ENCODE measurements at regions not wholly inside any gene's neighbourhood (a gene's known extent, or its start where the extent isn't known, plus 50 kb on each side); places are given as distances from the start of the nearest gene placed in this dataset.
A peak's percentile ranks its signal among the peaks of the same experiment; 100 is the strongest.

DNA sequence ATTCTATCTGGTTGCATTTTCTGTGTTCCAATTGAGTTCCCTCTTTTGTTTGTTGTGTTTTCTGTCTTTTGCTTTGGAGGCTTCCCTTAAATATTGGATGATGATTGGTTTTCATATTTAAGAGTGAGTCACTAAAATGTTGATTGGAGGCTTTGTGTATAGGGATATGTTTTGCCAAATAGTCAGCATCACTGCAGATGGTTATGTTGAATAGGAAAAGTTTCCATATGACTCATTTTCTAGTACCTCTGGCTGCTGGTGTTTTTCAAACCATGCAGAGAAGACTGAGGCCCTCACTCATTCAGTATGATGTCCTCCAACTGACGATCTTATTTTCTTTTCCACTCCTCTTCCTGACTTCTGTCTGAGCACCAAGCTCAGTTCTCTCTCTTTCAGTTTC, 1290.0 kb downstream of the EFNA5 start:
- Histone ChIP-seq H3K27ac (ENCODE audit: insufficient read depth, low read length) (no peak overlapping the region), H3K4me3 (ENCODE audit: insufficient read depth, low read depth, low read length) (no peak overlapping the region), H3K9ac (ENCODE audit: low read depth, low read length) (no peak overlapping the region), H3K36me3 (ENCODE audit: control insufficient read depth, insufficient read depth, low read length) (no peaks in the 10 kb centered on the region), H2AFZ (replicated peaks; ENCODE audit: low read length, poor library complexity) (peak overlapping the region; percentile 18), H3K9me1 (ENCODE audit: insufficient read depth, low read length) (no peaks in the 10 kb centered on the region), H2BK5ac (ENCODE audit: low read depth, low read length, poor library complexity, severe bottlenecking) (no peak overlapping the region), H4K91ac (ENCODE audit: insufficient read depth, low read depth, low read length) (no peak overlapping the region), H3K18ac (ENCODE audit: low read depth, low read length) (peak overlapping the region; percentile 29; the same call in 1 of the 2 replicates), H3K27me3 (ENCODE audit: control insufficient read depth, insufficient read depth, low read length) (no peaks in the 10 kb centered on the region), H4K8ac (ENCODE audit: low read depth in 2 of 2, low read length in 2 of 2) (0 out of 4 replicates have a peak overlapping the region, but pooled peaks of 1 of the 2 experiments have one; percentile 29), H2BK15ac (ENCODE audit: low read depth, low read length) (no peak overlapping the region; the same call in 2 of the 3 replicates), H4K20me1 (ENCODE audit: insufficient read depth, low read length) (no peaks in the 10 kb centered on the region), H3K23ac (ENCODE audit: low read depth, low read length) (no peak overlapping the region), H2AK9ac (replicated peaks; ENCODE audit: low read depth, low read length, poor library complexity) (no peak overlapping the region), H2AK5ac (ENCODE audit: low read depth, low read length) (no peak overlapping the region), H3K9me3 (ENCODE audit: control insufficient read depth, insufficient read depth, low read length) (no peaks in the 10 kb centered on the region), H3K79me1 (ENCODE audit: low read depth in 1 of 2, low read length in 2 of 2) (no peaks in the 10 kb centered on the region), H3K4me2 (ENCODE audit: low read depth, low read length) (peak overlapping the region; percentile 3; the same call in 1 of the 2 replicates), H3K4ac (ENCODE audit: low read depth, low read length) (no peak overlapping the region), H3K56ac (ENCODE audit: extremely low read depth, insufficient read depth, low read length) (no peak overlapping the region), H3K14ac (replicated peaks; ENCODE audit: low read depth, low read length) (peak overlapping the region; percentile 70), H2BK120ac (ENCODE audit: low read depth, low read length) (0 out of 2 replicates have a peak overlapping the region, but pooled peaks have one; percentile 14), H2BK20ac (ENCODE audit: low read depth, low read length) (peak overlapping the region; percentile 67; the same call in 1 of the 2 replicates), H3K4me1 (ENCODE audit: control insufficient read depth, insufficient read depth, low read length) (no peaks in the 10 kb centered on the region), H4K5ac (ENCODE audit: low read depth, low read length) (no peak overlapping the region)
- DNase-seq, result peak; percentile 85
- TF ChIP-seq, protein P1, sequence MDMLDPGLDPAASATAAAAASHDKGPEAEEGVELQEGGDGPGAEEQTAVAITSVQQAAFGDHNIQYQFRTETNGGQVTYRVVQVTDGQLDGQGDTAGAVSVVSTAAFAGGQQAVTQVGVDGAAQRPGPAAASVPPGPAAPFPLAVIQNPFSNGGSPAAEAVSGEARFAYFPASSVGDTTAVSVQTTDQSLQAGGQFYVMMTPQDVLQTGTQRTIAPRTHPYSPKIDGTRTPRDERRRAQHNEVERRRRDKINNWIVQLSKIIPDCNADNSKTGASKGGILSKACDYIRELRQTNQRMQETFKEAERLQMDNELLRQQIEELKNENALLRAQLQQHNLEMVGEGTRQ (IDR thresholded peaks at IDR 0.05; ENCODE audit: low read depth, low read length), result no peak
- TF ChIP-seq CHD1 (IDR thresholded peaks at IDR 0.05; ENCODE audit: low read depth, low read length) (no peak), MXI1 (IDR thresholded peaks at IDR 0.05; ENCODE audit: borderline replicate concordance, low read depth, low read length) (no peak), RFX5 (IDR thresholded peaks at IDR 0.05; ENCODE audit: low read depth, low read length) (no peak), NFE2L2 (IDR thresholded peaks at IDR 0.05; ENCODE audit: low read depth, low read length) (no peak), MAFK (IDR thresholded peaks at IDR 0.05; ENCODE audit: low read depth, low read length) (no peak)
- dilution Hi-C loops (cut with HindIII; ENCODE audit: low sequenced_read_pairs, unreplicated experiment), result no loop called here
- intact Hi-C loops (cut with micrococcal nuclease), result no loop called here
- no TSS peak for BruUV-seq (replicated peaks)
- ChIA-PET CTCF (no interaction called here), POLR2A (ENCODE audit: unreplicated experiment) (no interaction called here)
- WGBS, 2 experiments (ENCODE audit: extremely low coverage in 2 of 2, insufficient read length in 1 of 2), result no CpG with 5 or more reads among the region's 1 CpG
- in situ Hi-C loops (cut with MboI; ENCODE audit: low sequenced_read_pairs), result no loop called here
- peak; percentile 81 for ATAC-seq (ENCODE audit: low read depth)

All from IMR-90 (cell line).